Immature natural killer cell (primary cell): ENCODE measurements at regions not wholly inside any gene's neighbourhood (a gene's known extent, or its start where the extent isn't known, plus 50 kb on each side); places are given as distances from the start of the nearest gene placed in this dataset.

ENCODE experiments used
- DNase-seq, 3 donors: peaks; one replicate each; pipeline ENCODE4 v3.0.0; 2022; ENCODE audit warnings: mixed read lengths in 1 of 3
- H3K27ac Mint-ChIP-seq, 6 donors: one replicate each; pipeline ENCODE4 v1.8.0; 2020; ENCODE audit warnings: mixed read lengths in 6 of 6, mild to moderate bottlenecking in 5 of 6, inconsistent platforms in 4 of 6, moderate library complexity in 3 of 6
- H3K27me3 Mint-ChIP-seq, 3 donors: one replicate each; pipeline ENCODE4 v1.8.0; 2020 to 2021; ENCODE audit warnings: low read depth in 3 of 3, mild to moderate bottlenecking in 3 of 3, mixed read lengths in 3 of 3, moderate library complexity in 3 of 3, inconsistent platforms in 1 of 3
- H3K36me3 Mint-ChIP-seq, 3 donors: one replicate each; pipeline ENCODE4 v1.8.0; 2020; ENCODE audit warnings: mixed read lengths in 3 of 3, inconsistent platforms in 2 of 3, mild to moderate bottlenecking in 2 of 3
- H3K4me1 Mint-ChIP-seq, 2 donors: one replicate each; pipeline ENCODE4 v1.8.0; 2020; ENCODE audit warnings: inconsistent platforms in 2 of 2, mild to moderate bottlenecking in 2 of 2, mixed read lengths in 2 of 2, moderate library complexity in 1 of 2
- H3K4me3 Mint-ChIP-seq, 5 donors: one replicate each; pipeline ENCODE4 v1.8.0; 2020; ENCODE audit warnings: mild to moderate bottlenecking in 5 of 5, mixed read lengths in 5 of 5, inconsistent platforms in 3 of 5, moderate library complexity in 3 of 5
- H3K9me3 Mint-ChIP-seq, 6 donors: one replicate each; pipeline ENCODE4 v1.8.0; 2020; ENCODE audit warnings: mild to moderate bottlenecking in 6 of 6, mixed read lengths in 6 of 6, inconsistent platforms in 4 of 6, moderate library complexity in 3 of 6

DNA sequence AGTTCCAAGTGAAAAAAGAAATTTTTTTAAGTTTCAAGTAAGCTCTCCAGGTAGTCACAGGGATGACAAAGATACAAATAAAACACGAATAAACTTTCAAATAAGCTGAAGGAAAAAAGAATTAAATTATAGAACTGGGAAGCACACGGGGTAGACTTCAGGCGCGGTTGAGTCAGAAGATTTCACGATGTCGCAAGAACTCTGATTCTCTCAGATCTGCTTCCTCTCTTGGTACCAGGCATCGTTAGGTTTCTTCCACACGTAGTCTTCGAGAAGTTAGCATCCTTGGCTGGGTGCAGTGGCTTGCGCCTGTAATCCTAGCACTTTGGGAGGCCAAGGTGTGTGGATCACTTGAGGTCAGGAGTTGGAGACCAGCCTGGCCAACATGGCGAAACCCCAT is 784.1 kb upstream of the RBFOX1 start:
- peaks cover 0 to 1% (median 0%) of the 10 kb centered on the region in 3 donors for H3K36me3 Mint-ChIP-seq
- peaks cover 0 to 10% (median 8%) of the 10 kb centered on the region in 6 donors for H3K9me3 Mint-ChIP-seq
- H3K4me1 Mint-ChIP-seq, result no peaks in the 10 kb centered on the region

DNA sequence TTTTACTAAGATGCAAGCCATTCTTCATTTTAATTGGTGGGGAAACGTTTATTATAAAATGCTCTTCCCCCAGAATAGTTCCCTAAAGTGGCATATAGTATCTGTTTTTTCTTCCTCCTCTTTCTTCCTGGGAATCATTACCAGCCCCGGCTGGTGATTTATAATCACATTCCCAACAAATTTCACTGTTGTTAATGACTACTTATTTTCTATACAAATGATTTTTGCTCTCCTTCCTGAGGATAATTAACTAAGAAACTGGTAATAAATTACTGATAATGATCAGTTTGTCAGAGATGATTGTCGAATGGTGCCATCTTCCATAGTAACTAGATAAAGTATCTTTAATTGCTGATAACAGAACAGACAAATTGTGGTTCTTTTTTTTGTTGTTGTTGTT is 785.5 kb upstream of the RBFOX1 start:
- no peak for DNase-seq
- H3K4me3 Mint-ChIP-seq, result no peak overlapping the region
- no peak overlapping the region for H3K27ac Mint-ChIP-seq
- peaks cover 0 to 3% (median 0%) of the 10 kb centered on the region in 3 donors for H3K36me3 Mint-ChIP-seq
- no peaks in the 10 kb centered on the region for H3K4me1 Mint-ChIP-seq
- H3K27me3 Mint-ChIP-seq, result peaks cover 0 to 2% (median 0%) of the 10 kb centered on the region in 3 donors
- H3K9me3 Mint-ChIP-seq, result peaks cover 0 to 12% (median 8%) of the 10 kb centered on the region in 6 donors

More for the DNA sequence above, 784.1 kb upstream of the RBFOX1 start:
- DNase-seq, result no peak
- H3K27ac Mint-ChIP-seq, result no peak overlapping the region
- no peak overlapping the region for H3K4me3 Mint-ChIP-seq
- no peaks in the 10 kb centered on the region for H3K27me3 Mint-ChIP-seq

DNA sequence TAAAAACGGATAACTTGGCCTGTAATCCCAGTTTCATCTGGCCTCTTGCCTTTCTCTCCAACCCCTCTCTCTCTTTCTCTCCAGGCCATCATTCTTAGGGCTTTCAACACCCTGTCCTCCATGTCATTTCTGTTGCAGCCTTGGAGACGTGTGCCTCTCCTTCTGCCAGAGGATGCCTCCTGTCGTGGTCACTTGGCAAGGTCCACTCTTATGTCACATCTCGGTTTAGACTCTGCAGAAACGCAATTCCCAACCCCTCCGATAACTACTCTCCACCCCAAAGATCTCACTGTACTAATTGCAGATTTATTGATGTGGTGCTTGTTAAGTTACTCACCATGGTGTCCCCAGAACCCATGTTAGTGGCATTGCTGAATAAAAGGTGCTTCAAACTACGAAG is 787.3 kb upstream of the RBFOX1 start:
- Mint-ChIP-seq H3K36me3 (peaks cover 0 to 3% (median 0%) of the 10 kb centered on the region in 3 donors), H3K27me3 (peaks cover 0 to 2% (median 2%) of the 10 kb centered on the region in 3 donors), H3K9me3 (peaks cover 0 to 12% (median 8%) of the 10 kb centered on the region in 6 donors), H3K27ac (no peak overlapping the region), H3K4me3 (no peak overlapping the region), H3K4me1 (no peaks in the 10 kb centered on the region)
- DNase-seq, result no peak

DNA sequence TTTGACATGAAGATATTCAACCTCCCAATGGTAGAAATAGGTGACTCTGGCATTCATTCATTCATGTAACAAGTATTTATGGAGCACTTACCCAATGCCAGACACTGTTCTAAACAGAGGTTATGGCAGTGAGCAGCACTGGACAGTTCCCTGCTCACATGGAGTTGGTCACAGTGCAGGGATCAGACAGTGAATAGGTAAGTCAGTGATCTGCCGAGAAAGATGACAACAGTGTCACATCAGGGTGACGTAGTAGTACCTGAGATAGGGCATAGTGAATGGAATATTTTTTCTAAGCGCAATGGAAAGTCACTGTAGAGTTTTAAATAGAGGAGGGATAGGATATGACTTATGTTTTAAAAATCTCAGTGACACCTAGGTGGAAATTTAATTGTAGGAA is 791.4 kb upstream of the RBFOX1 start:
- Mint-ChIP-seq H3K9me3 (peaks cover 0 to 5% (median 3%) of the 10 kb centered on the region in 6 donors), H3K4me1 (no peaks in the 10 kb centered on the region), H3K27ac (no peak overlapping the region), H3K4me3 (no peak overlapping the region), H3K27me3 (peaks cover 0 to 2% (median 2%) of the 10 kb centered on the region in 3 donors), H3K36me3 (peaks cover 0 to 3% (median 0%) of the 10 kb centered on the region in 3 donors)
- no peak for DNase-seq

DNA sequence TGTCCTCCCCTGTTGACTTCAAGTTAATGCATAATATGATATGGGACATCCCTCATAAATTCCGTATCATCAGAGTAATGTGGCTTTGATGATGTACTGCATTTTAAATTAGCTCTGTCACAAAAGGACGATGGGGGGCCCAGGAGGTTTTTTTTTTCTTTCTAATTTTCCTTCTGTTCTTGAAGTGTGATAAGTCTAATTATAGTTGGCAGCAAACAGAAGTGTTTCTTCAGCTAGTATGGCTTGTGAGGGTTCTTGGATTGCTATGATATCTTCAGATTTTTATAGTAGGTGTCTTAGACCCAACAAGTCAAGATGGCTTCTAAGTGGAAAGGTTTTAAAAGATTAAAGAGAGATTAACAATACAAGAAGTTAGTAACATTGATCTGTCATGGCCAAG is 796.2 kb upstream of the RBFOX1 start:
- Mint-ChIP-seq H3K36me3 (no peaks in the 10 kb centered on the region), H3K9me3 (peaks cover 0 to 7% (median 4%) of the 10 kb centered on the region in 6 donors), H3K27me3 (peaks cover 0 to 2% (median 0%) of the 10 kb centered on the region in 3 donors), H3K27ac (no peak overlapping the region), H3K4me1 (no peaks in the 10 kb centered on the region), H3K4me3 (no peak overlapping the region)
- no peak for DNase-seq

DNA sequence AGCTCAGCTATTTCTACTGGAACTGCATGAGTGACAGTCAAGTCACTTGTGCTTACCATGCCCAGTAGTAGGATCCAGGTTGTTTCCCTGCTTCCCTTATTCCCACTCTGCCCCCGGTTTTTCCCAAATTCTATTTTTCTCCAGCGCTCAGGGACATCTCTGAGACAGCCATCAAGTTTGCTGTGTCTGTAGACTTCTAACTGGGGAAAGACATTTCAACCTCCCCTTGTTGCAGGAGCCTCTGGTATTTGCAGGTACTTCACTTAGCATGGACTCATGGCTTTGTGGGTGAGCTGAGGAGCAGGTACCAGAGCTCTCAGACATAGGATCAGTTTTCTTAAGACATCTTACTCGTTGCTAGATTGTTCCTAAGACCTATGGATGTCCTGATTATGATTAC is 801.6 kb upstream of the RBFOX1 start:
- H3K27me3 Mint-ChIP-seq, result no peaks in the 10 kb centered on the region
- H3K27ac Mint-ChIP-seq, result no peak overlapping the region
- no peaks in the 10 kb centered on the region for H3K4me1 Mint-ChIP-seq
- H3K4me3 Mint-ChIP-seq, result no peak overlapping the region
- peaks cover 0 to 5% (median 3%) of the 10 kb centered on the region in 6 donors for H3K9me3 Mint-ChIP-seq
- no peak for DNase-seq
- no peaks in the 10 kb centered on the region for H3K36me3 Mint-ChIP-seq

DNA sequence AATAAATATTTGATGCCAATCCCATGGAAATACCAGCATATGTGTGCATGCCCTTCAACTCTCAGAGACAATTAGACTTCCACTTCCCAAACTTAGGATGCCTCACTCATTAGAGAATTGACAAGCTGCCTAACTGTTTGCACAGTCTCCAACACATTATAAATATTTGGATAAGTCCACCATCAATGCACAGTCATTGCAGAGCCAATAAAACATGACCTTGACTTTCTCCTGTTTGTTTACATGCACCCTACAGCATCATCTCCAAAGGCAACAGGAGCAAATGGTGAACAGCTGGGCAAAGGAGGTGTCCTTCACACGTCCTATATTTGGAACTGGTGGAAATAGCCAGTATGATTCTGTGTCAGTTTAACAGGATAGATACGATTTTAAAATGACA is 804.4 kb upstream of the RBFOX1 start:
- H3K36me3 Mint-ChIP-seq, result no peaks in the 10 kb centered on the region
- H3K9me3 Mint-ChIP-seq, result peaks cover 0 to 6% (median 2%) of the 10 kb centered on the region in 6 donors
- DNase-seq, result no peak
- H3K4me3 Mint-ChIP-seq, result no peak overlapping the region
- no peaks in the 10 kb centered on the region for H3K27me3 Mint-ChIP-seq
- H3K27ac Mint-ChIP-seq, result no peak overlapping the region
- no peaks in the 10 kb centered on the region for H3K4me1 Mint-ChIP-seq

DNA sequence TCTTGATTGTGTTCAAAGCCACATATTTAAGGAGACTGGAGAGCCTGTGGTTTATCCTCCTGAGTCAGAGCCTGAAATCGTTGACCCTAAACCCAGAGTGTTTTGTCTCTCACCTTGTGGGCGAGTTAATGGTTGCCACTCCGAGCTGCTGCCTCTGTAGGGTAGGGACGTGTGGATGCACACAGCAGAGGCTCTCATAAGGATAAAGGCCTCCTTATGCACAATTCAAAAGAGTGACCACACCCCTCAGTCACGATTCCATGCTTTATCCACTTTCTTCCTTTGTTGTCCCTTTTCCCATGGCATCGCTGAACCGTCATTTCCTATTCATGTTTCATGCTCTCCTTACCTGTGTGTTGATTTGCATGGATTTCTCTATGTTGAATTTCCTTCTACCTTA is 805.0 kb upstream of the RBFOX1 start:
- Mint-ChIP-seq H3K4me3 (peak overlapping the region in 1 of 5 donors; percentile 10), H3K27me3 (peaks cover 0 to 1% (median 0%) of the 10 kb centered on the region in 3 donors), H3K9me3 (peaks cover 0 to 6% (median 2%) of the 10 kb centered on the region in 6 donors), H3K36me3 (no peaks in the 10 kb centered on the region), H3K27ac (no peak overlapping the region), H3K4me1 (no peaks in the 10 kb centered on the region)
- DNase-seq, result no peak

DNA sequence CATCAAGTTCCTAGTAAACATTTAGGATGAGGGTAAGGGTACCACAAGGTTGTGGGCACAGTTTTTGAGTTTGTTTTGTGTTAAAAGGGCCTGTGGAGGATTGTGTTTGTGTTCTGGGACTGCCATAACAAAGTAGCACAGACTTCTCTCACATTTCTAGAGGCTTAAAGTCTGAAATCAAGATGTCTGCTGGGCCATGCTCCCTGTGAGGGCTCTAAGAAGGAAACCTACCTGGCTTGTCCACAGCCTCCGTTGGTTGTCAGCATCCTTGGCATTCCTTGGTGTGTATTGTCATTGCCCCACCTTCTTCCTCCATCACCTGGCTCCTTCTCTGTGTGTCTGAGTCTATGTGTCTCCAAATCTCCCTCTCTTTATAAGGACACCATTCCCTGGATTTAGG is 808.1 kb upstream of the RBFOX1 start:
- peaks cover 0 to 10% (median 2%) of the 10 kb centered on the region in 6 donors for H3K9me3 Mint-ChIP-seq
- H3K27me3 Mint-ChIP-seq, result peaks cover 0 to 2% (median 2%) of the 10 kb centered on the region in 3 donors
- no peak for DNase-seq
- H3K4me1 Mint-ChIP-seq, result no peaks in the 10 kb centered on the region
- H3K4me3 Mint-ChIP-seq, result no peak overlapping the region
- no peaks in the 10 kb centered on the region for H3K36me3 Mint-ChIP-seq
- H3K27ac Mint-ChIP-seq, result no peak overlapping the region

DNA sequence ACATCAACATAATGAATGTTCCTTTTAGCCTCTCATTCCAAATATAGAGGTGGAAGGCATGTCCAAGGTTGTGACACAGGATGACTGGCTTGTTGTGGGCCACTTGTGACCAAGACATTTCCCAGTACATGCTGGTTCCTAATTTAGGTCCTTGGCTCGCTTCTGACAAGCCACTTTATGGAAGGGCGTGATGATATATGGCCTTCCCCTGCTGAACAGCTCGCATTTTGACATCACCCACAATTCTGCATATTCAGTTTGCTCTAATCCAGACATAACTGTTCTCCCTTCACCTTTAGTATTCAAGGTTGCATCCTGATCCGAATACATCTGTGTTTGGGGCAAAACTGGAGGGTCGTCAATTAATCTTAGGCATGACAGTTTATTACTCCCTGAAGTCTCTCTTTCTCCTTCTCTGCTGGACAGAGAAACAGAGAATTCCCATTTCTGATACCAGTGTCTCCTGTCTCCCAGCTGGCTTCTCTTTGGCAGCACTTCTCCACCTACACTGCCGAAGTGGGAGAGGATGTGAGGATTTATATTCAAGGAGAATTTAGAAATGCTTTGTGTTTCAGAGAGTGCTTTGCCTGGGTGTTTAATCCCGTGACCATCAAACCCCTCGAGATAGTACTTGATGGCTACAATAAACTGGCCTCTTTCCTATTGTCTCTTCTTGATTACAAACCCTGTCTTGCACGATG is 815.5 kb upstream of the RBFOX1 start:
- Mint-ChIP-seq H3K27me3 (peaks cover 0 to 8% (median 5%) of the 10 kb centered on the region in 3 donors), H3K4me1 (no peaks in the 10 kb centered on the region), H3K9me3 (peaks cover 0 to 22% (median 4%) of the 10 kb centered on the region in 6 donors), H3K4me3 (no peak overlapping the region), H3K36me3 (no peaks in the 10 kb centered on the region), H3K27ac (no peak overlapping the region)
- DNase-seq, result no peak

DNA sequence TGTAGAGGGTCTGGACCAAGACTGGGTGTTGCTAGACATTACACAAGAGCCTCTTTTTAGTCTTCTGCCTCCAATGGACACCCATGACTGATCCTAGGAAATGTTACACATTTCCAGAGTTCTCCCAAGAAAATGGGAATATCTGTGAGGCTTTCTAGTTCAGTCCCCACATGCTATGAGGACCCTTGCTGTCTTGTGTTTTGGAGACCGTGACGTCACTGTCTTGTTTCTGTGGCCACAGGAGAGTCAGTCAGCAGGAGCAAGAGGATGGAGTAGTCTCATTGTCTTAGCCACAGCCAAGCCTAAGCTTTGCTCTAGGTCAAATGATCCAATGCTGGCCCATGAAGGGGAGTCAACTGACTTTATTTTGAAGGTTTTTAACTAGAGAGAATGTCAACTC is 820.1 kb upstream of the RBFOX1 start:
- no peak for DNase-seq
- Mint-ChIP-seq H3K27me3 (peaks cover 0 to 6% (median 3%) of the 10 kb centered on the region in 3 donors), H3K9me3 (peaks cover 0 to 18% (median 5%) of the 10 kb centered on the region in 6 donors), H3K27ac (no peak overlapping the region), H3K36me3 (no peaks in the 10 kb centered on the region), H3K4me1 (no peaks in the 10 kb centered on the region), H3K4me3 (no peak overlapping the region)

DNA sequence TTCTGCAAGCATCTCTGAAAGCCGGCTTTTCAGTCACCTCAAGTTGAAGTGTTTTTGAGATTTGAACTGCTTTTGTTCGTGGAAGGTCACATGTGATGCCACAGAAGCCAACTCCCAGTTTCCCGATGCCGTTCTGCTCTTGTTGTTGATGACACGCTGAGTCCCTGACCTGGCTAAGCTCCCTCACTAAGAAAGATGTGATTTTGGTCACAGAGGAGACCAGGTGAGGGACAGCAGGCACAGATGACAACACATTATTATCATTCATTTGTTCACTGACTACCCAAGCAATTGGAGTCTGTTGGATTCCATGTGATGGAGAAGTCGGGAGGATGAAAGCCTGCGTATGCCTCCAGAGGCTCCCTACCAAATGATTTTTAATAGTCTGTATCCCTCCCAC is 822.4 kb upstream of the RBFOX1 start:
- Mint-ChIP-seq H3K4me3 (no peak overlapping the region), H3K9me3 (peaks cover 0 to 27% (median 9%) of the 10 kb centered on the region in 6 donors), H3K36me3 (no peaks in the 10 kb centered on the region), H3K27me3 (peaks cover 0 to 8% (median 3%) of the 10 kb centered on the region in 3 donors), H3K4me1 (no peaks in the 10 kb centered on the region), H3K27ac (no peak overlapping the region)
- DNase-seq, result no peak

DNA sequence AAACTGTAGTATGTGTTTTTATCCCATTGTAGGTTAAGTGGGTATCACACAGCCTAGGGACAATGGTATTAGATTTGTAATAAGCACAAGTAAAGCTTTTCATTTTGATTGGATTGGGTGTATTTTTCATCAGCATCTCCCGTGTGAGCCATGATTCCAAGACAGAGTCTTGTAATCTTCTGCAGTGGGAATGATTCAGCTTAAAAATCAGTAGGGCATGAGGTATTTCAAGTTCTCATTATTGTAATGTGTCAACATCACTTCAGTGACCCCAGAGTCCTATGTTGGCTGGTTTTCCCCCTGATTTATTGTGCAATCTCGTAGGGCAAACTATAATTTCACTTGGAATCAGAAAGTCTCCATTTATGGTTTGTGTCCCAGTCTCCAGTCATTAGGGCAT is 833.2 kb upstream of the RBFOX1 start:
- peaks cover 0 to 30% (median 3%) of the 10 kb centered on the region in 6 donors for H3K9me3 Mint-ChIP-seq
- peaks cover 0 to 3% (median 0%) of the 10 kb centered on the region in 3 donors for H3K27me3 Mint-ChIP-seq
- no peaks in the 10 kb centered on the region for H3K4me1 Mint-ChIP-seq
- H3K27ac Mint-ChIP-seq, result no peak overlapping the region
- H3K36me3 Mint-ChIP-seq, result no peaks in the 10 kb centered on the region
- no peak for DNase-seq
- no peak overlapping the region for H3K4me3 Mint-ChIP-seq

DNA sequence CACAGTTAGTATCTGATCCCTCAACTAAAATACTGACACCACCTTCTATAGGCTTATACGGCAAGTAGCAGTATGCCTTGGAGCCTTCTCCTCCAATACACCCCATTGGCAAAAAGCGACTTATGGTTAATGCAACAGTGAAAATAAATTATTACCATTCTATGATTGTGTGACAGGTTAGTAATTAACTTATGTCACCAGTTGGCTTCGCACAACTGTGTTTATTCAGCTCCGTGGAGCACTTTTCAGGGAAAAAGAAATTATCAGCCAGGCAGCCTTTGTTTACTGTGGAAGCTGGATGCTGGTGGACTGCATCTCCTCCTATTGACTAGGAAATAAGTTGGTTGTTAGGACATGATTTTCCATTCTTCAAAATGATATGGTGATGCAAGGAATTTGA is 833.8 kb upstream of the RBFOX1 start:
- Mint-ChIP-seq H3K36me3 (no peaks in the 10 kb centered on the region), H3K4me1 (no peaks in the 10 kb centered on the region), H3K9me3 (peaks cover 0 to 25% (median 3%) of the 10 kb centered on the region in 6 donors), H3K27me3 (peaks cover 0 to 3% (median 0%) of the 10 kb centered on the region in 3 donors), H3K27ac (no peak overlapping the region), H3K4me3 (no peak overlapping the region)
- DNase-seq, result no peak

DNA sequence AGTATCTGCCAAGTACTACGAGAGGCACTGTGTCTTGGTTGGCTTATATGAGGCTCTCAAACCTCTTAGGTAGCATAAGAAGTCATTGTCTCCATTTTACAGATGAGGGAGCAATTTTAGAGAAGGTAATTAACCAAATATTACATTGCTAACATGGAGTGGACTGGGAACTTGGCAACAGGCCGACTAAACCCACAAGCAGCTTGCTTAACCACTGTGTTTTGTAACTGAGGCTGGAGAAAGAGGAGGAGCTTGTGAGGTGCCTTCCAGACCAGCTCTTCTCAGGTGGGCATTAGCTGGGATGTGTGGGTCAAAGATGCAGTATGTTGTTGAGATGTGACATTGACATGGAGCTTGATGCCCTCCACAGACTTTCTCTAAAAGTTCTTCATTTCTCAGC is 835.6 kb upstream of the RBFOX1 start:
- Mint-ChIP-seq H3K9me3 (peaks cover 0 to 20% (median 5%) of the 10 kb centered on the region in 6 donors), H3K4me3 (no peak overlapping the region), H3K36me3 (no peaks in the 10 kb centered on the region), H3K27me3 (peaks cover 0 to 3% (median 0%) of the 10 kb centered on the region in 3 donors), H3K27ac (no peak overlapping the region), H3K4me1 (no peaks in the 10 kb centered on the region)
- no peak for DNase-seq
